Activated CD4-positive, alpha-beta memory T cell treated with anti-CD3 and anti-CD28 coated beads, Interleukin-2, amount 10 ng/mL, durations not matched to agents 7 days and 5 days (primary cell): ENCODE measurements at regions not wholly inside any gene's neighbourhood (a gene's known extent, or its start where the extent isn't known, plus 50 kb on each side); places are given as distances from the start of the nearest gene placed in this dataset.

Experiments
- CTCF ChIA-PET: fragments of 350-600 bp; sonication (Branson Sonifier 250); formaldehyde crosslinking; loops from one replicate; lab custom pipeline; 2021; ENCODE audit warnings: antibody characterized with exemption, inconsistent platforms; lab: Charles Lee
- POLR2A ChIA-PET: fragments of 350-600 bp; sonication (Branson Sonifier 250); formaldehyde crosslinking; loops from one replicate; lab custom pipeline; 2021; ENCODE audit warnings: antibody characterized with exemption; lab: Charles Lee
- DNase-seq: peaks from one replicate; pipeline ENCODE4 v3.0.0-alpha.2; 2020
- H3K27ac Mint-ChIP-seq: one replicate; pipeline ENCODE4 v1.8.0; 2021; ENCODE audit warnings: mild to moderate bottlenecking, mixed read lengths
- H3K27me3 Mint-ChIP-seq: one replicate; pipeline ENCODE4 v1.8.0; 2021; ENCODE audit warnings: mixed read lengths
- H3K36me3 Mint-ChIP-seq: one replicate; pipeline ENCODE4 v1.8.0; 2021; ENCODE audit warnings: low read depth, mixed read lengths
- H3K4me1 Mint-ChIP-seq: one replicate; pipeline ENCODE4 v1.8.0; 2021; ENCODE audit warnings: mixed read lengths
- H3K4me3 Mint-ChIP-seq: one replicate; pipeline ENCODE4 v1.8.0; 2021; ENCODE audit warnings: mild to moderate bottlenecking, mixed read lengths
- H3K9me3 Mint-ChIP-seq: one replicate; pipeline ENCODE4 v1.8.0; 2021; ENCODE audit warnings: mixed read lengths

GRCh38 chr6:159481897-159482296, 211.1 kb downstream of the SOD2 start:
- no peak overlapping the region for H3K4me3 Mint-ChIP-seq
- DNase-seq: no peak
- H3K9me3 Mint-ChIP-seq: no peaks in the 10 kb centered on the region
- no peaks in the 10 kb centered on the region for H3K4me1 Mint-ChIP-seq
- H3K27me3 Mint-ChIP-seq: peaks cover 16% of the 10 kb centered on the region
- H3K36me3 Mint-ChIP-seq: no peaks in the 10 kb centered on the region
- POLR2A ChIA-PET: no interaction called here
- H3K27ac Mint-ChIP-seq: no peak overlapping the region
- CTCF ChIA-PET: no interaction called here

- DNase-seq: no peak
- CTCF ChIA-PET: no interaction called here
- Mint-ChIP-seq H3K9me3 (no peaks in the 10 kb centered on the region), H3K27me3 (peaks cover 16% of the 10 kb centered on the region), H3K36me3 (no peaks in the 10 kb centered on the region), H3K27ac (no peak overlapping the region), H3K4me3 (no peak overlapping the region), H3K4me1 (no peaks in the 10 kb centered on the region)
- POLR2A ChIA-PET: no interaction called here
Measured at GRCh38 chr6:159480471-159480870, 212.6 kb downstream of the SOD2 start.

GRCh38 chr6:159479146-159479545, 213.9 kb downstream of the SOD2 start:
- H3K27me3 Mint-ChIP-seq: peaks cover 16% of the 10 kb centered on the region
- no peak overlapping the region for H3K4me3 Mint-ChIP-seq
- no peaks in the 10 kb centered on the region for H3K9me3 Mint-ChIP-seq
- H3K36me3 Mint-ChIP-seq: no peaks in the 10 kb centered on the region
- no peaks in the 10 kb centered on the region for H3K4me1 Mint-ChIP-seq
- ChIA-PET POLR2A (interaction anchor here (0.6 kb wide), 1 partner anchor 692 kb away, joined by 3 read pairs; no protein-coding TSS in a partner anchor), CTCF (interaction anchor here (0.6 kb wide), 1 partner anchor 683 kb away, joined by 3 read pairs; no protein-coding TSS in a partner anchor)
- no peak overlapping the region for H3K27ac Mint-ChIP-seq
- DNase-seq: no peak

- ChIA-PET CTCF (no interaction called here), POLR2A (no interaction called here)
- H3K4me1 Mint-ChIP-seq: no peaks in the 10 kb centered on the region
- no peak overlapping the region for H3K4me3 Mint-ChIP-seq
- H3K27me3 Mint-ChIP-seq: no peaks in the 10 kb centered on the region
- H3K9me3 Mint-ChIP-seq: no peaks in the 10 kb centered on the region
- no peaks in the 10 kb centered on the region for H3K36me3 Mint-ChIP-seq
- DNase-seq: no peak
- no peak overlapping the region for H3K27ac Mint-ChIP-seq
Measured at GRCh38 chr6:159473475-159474263, 219.4 kb downstream of the SOD2 start.

GRCh38 chr6:159470397-159470796, 222.6 kb downstream of the SOD2 start:
- Mint-ChIP-seq H3K4me1 (no peaks in the 10 kb centered on the region), H3K27ac (no peak overlapping the region), H3K9me3 (no peaks in the 10 kb centered on the region), H3K4me3 (no peak overlapping the region), H3K27me3 (peaks cover 2% of the 10 kb centered on the region), H3K36me3 (no peaks in the 10 kb centered on the region)
- DNase-seq: no peak
- POLR2A ChIA-PET: no interaction called here
- CTCF ChIA-PET: no interaction called here

GRCh38 chr6:159469443-159469842, 223.6 kb downstream of the SOD2 start:
- ChIA-PET POLR2A (no interaction called here), CTCF (no interaction called here)
- no peak for DNase-seq
- H3K4me1 Mint-ChIP-seq: no peaks in the 10 kb centered on the region
- no peak overlapping the region for H3K4me3 Mint-ChIP-seq
- H3K9me3 Mint-ChIP-seq: no peaks in the 10 kb centered on the region
- peaks cover 2% of the 10 kb centered on the region for H3K27me3 Mint-ChIP-seq
- no peak overlapping the region for H3K27ac Mint-ChIP-seq
- no peaks in the 10 kb centered on the region for H3K36me3 Mint-ChIP-seq

- peaks cover 2% of the 10 kb centered on the region for H3K27me3 Mint-ChIP-seq
- no peaks in the 10 kb centered on the region for H3K36me3 Mint-ChIP-seq
- no peak overlapping the region for H3K4me3 Mint-ChIP-seq
- ChIA-PET POLR2A (no interaction called here), CTCF (no interaction called here)
- no peaks in the 10 kb centered on the region for H3K4me1 Mint-ChIP-seq
- H3K9me3 Mint-ChIP-seq: no peaks in the 10 kb centered on the region
- H3K27ac Mint-ChIP-seq: no peak overlapping the region
- DNase-seq: no peak
Measured at GRCh38 chr6:159468994-159469393, 224.0 kb downstream of the SOD2 start.

GRCh38 chr6:159467473-159468041, 225.5 kb downstream of the SOD2 start:
- Mint-ChIP-seq H3K4me3 (no peak overlapping the region), H3K27ac (no peak overlapping the region)

GRCh38 chr6:159466926-159467325, 226.1 kb downstream of the SOD2 start:
- DNase-seq: no peak
- no peaks in the 10 kb centered on the region for H3K4me1 Mint-ChIP-seq
- H3K4me3 Mint-ChIP-seq: no peak overlapping the region
- H3K27me3 Mint-ChIP-seq: peaks cover 2% of the 10 kb centered on the region
- CTCF ChIA-PET: no interaction called here
- no peaks in the 10 kb centered on the region for H3K9me3 Mint-ChIP-seq
- POLR2A ChIA-PET: no interaction called here
- no peaks in the 10 kb centered on the region for H3K36me3 Mint-ChIP-seq
- no peak overlapping the region for H3K27ac Mint-ChIP-seq

More at GRCh38 chr6:159467473-159468041, 225.5 kb downstream of the SOD2 start:
- H3K36me3 Mint-ChIP-seq: no peaks in the 10 kb centered on the region
- CTCF ChIA-PET: no interaction called here
- POLR2A ChIA-PET: no interaction called here
- peaks cover 2% of the 10 kb centered on the region for H3K27me3 Mint-ChIP-seq
- no peaks in the 10 kb centered on the region for H3K9me3 Mint-ChIP-seq
- DNase-seq: no peak
- H3K4me1 Mint-ChIP-seq: no peaks in the 10 kb centered on the region

GRCh38 chr6:159464816-159465215, 228.2 kb downstream of the SOD2 start:
- Mint-ChIP-seq H3K4me3 (no peak overlapping the region), H3K36me3 (no peaks in the 10 kb centered on the region), H3K9me3 (no peaks in the 10 kb centered on the region), H3K27me3 (peaks cover 12% of the 10 kb centered on the region), H3K4me1 (no peaks in the 10 kb centered on the region), H3K27ac (no peak overlapping the region)
- no peak for DNase-seq
- POLR2A ChIA-PET: no interaction called here
- CTCF ChIA-PET: no interaction called here

- Mint-ChIP-seq H3K9me3 (no peaks in the 10 kb centered on the region), H3K27ac (no peak overlapping the region), H3K4me1 (no peaks in the 10 kb centered on the region), H3K27me3 (peaks cover 10% of the 10 kb centered on the region), H3K36me3 (no peaks in the 10 kb centered on the region), H3K4me3 (no peak overlapping the region)
- DNase-seq: no peak
- ChIA-PET CTCF (interaction anchor here (1.0 to 2.3 kb wide), 2 partner anchors 289 to 291 kb away, joined by 3 to 10 read pairs; no protein-coding TSS in a partner anchor), POLR2A (no interaction called here)
Measured at GRCh38 chr6:159463119-159463829, 229.8 kb downstream of the SOD2 start.

GRCh38 chr6:159462431-159462830, 230.6 kb downstream of the SOD2 start:
- DNase-seq: no peak
- H3K4me1 Mint-ChIP-seq: no peaks in the 10 kb centered on the region
- no peaks in the 10 kb centered on the region for H3K36me3 Mint-ChIP-seq
- ChIA-PET POLR2A (no interaction called here), CTCF (interaction anchor here (1.0 to 2.3 kb wide), 2 partner anchors 288 to 290 kb away, joined by 3 to 10 read pairs; no protein-coding TSS in a partner anchor)
- H3K27me3 Mint-ChIP-seq: peaks cover 10% of the 10 kb centered on the region
- H3K4me3 Mint-ChIP-seq: no peak overlapping the region
- no peaks in the 10 kb centered on the region for H3K9me3 Mint-ChIP-seq
- H3K27ac Mint-ChIP-seq: no peak overlapping the region

GRCh38 chr6:159461998-159462397, 231.0 kb downstream of the SOD2 start:
- no peak for DNase-seq
- ChIA-PET CTCF (interaction anchor here (1.0 to 2.3 kb wide), 2 partner anchors 288 to 289 kb away, joined by 3 to 10 read pairs; no protein-coding TSS in a partner anchor), POLR2A (no interaction called here)
- Mint-ChIP-seq H3K27me3 (peaks cover 10% of the 10 kb centered on the region), H3K4me1 (no peaks in the 10 kb centered on the region), H3K9me3 (no peaks in the 10 kb centered on the region), H3K27ac (no peak overlapping the region), H3K36me3 (no peaks in the 10 kb centered on the region), H3K4me3 (no peak overlapping the region)
